ENCODE measurements at regions not wholly inside any gene's neighbourhood (a gene's known extent, or its start where the extent isn't known, plus 50 kb on each side); places are given as distances from the start of the nearest gene placed in this dataset.
"Not testable (repeated sequence)": the region's sequence is repeated elsewhere in the genome, so short reads cannot be mapped to it uniquely, and the experiment has no call there.

DNA sequence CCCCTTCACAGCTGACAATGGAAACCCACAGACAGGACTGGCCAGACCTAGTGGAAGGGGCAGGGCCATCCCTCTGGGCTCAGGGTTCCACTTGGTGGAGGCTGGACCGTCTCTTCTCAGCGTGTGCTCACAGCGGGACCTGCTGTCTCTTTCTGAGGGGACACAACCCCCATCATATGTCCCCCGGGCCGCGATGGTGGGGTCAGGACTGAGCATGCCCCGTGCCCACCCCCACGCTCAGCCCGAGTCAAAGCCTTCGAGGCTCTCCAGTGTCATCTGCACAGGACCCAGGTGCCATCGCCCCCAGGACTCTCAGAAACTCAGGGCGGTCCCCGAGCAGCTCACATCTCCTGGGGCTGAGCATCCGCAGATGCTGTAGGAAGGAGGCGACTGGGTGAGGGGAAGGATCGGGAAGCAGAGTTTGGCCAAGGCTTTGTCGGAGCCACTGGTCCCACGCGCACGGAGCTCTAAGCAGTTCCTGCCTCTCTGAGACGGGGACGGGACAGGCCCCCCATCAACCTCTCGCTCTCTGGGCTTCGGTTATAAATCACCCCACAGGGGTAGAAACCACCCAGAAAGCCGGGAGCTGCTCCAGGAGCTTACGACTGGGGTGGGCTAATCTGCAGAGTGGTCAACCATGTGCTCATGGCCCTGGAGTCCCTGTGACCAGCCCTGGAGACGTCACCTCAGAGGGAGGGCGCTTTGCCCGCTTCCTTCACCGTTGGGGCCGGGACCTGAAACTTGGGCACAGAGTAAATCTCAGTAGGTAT, 183.4 kb upstream of the SULF2 start:
- no peak for DNase-seq (ENCODE audit: low read depth)

DNA sequence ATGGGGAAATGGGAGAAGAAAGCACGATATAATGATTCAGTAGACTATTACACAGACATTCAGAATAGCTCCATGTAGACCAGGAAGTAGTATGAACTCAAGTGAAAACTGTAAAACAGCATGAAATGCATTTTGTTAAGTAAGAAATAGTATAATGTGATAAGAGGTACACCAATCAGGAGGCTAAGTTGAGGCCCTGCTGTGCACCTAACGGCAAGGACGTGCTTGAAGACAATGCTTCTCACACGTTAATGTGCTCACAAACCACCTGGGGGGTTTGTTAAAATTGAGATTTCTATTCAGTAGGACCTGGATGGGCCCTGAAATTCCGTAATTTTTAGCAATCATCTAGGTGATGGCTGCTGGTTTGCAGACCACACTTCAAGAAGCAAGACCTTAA, 178.9 kb upstream of the SULF2 start:
- no peak for DNase-seq (ENCODE audit: low read depth)

DNA sequence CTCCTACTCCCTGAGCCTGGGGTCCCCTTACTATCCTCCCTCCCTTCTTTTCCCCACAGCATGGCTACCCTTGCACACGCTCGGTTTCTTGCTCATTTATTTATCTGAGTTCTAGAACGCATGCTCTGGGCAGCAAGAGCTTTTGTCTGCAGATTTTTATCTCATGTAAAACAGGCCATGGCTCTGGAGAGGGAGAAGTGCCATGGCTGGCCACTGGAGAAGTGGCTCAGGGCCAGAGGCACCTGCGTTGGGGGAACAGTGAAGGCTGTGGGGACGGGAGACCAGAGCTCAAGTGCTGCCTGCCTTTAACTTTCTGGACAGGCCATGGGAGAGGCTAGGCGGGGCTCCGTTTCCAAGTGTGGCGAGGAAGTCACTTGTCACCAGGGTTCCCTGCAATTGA, 177.7 kb upstream of the SULF2 start:
- DNase-seq (ENCODE audit: low read depth) = no peak

DNA sequence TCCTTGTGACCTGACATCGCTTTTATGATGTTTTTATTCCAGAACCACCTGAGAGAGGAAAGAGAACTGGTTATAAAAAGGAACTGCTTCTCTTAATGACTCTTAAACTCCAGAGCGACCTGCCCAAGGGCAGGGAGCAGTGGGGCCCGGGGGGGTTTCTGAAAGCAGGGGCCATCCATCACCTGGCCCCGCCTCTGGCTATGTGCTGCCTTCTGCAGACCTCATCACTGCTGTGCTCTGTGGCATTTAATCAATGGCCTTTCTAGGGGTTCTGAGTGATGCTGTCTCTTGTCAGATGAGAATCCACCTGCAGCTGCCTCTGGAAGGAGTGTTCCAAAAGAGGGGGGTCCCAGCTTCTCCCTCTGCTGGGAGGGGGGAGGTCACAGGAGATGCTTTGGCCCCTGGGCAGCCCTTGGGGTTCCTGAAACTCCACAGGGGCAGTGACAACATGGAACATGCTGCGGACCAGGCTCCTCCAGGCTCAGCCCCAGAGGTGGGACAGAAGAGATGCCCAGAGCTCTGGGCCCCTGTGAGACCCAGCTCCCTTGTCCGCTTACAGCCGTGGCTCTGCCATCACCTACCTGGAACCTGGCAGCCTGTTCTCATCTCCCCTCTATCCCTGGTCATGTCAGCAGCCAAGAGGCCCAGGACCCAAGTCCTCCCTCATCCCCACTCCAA, 177.1 kb upstream of the SULF2 start:
- no peak for DNase-seq (ENCODE audit: low read depth)

DNA sequence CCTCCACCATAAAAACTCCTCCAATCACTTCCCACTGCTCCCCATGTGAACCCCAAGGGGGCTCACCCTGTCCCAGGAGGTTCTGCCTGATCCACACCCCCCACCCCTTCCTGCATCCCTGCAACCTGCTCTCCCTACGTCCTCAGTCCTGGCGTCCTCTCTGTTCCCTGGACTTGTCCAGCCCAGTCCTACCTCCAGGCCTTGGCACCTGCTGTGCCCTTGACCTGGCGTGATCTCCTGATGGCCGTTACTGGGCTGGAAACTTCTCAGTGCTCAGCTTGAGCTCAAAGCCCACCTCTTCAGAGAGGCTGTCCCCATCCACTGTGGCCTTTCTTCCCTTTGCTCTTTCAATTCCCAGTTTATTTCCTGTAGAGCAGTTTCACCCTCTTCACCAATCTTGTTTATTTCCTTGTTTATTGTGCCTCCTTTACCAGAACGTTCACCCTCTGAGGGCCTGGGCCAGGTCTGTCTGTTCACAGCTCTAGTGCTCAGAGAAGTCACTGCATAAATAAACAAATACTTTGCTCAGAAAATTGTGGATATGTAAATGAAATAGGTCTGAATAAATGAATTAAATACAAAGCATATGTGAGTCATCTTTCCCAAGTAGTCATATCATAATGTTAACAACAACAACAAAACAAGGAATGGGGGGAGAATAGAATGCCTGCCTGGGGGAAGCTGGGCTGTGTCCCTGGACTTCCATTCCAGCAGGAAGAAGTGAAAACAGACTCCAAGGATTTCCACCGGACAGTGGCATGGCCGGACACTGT, 175.7 kb upstream of the SULF2 start:
- DNase-seq (ENCODE audit: low read depth) = no peak

DNA sequence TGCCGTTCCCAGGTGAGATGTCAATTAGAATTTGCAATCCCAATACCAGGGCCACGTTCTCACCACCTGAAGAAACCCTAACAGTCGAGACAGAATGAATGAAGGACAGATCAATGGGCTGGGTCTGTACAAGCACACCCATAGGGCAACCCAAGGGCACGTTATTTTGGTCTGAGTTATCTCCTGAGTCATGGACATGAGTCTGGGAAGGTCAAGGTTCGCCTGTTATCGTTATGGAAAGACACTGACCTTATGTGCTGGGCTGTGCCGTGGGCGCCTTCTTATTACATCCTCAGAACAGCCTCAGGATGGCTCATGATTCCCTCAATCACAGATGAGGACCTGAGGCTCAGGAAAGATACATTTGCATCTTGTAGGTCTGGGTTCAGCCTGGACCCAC, 175.0 kb upstream of the SULF2 start:
- DNase-seq (ENCODE audit: low read depth) = no peak

DNA sequence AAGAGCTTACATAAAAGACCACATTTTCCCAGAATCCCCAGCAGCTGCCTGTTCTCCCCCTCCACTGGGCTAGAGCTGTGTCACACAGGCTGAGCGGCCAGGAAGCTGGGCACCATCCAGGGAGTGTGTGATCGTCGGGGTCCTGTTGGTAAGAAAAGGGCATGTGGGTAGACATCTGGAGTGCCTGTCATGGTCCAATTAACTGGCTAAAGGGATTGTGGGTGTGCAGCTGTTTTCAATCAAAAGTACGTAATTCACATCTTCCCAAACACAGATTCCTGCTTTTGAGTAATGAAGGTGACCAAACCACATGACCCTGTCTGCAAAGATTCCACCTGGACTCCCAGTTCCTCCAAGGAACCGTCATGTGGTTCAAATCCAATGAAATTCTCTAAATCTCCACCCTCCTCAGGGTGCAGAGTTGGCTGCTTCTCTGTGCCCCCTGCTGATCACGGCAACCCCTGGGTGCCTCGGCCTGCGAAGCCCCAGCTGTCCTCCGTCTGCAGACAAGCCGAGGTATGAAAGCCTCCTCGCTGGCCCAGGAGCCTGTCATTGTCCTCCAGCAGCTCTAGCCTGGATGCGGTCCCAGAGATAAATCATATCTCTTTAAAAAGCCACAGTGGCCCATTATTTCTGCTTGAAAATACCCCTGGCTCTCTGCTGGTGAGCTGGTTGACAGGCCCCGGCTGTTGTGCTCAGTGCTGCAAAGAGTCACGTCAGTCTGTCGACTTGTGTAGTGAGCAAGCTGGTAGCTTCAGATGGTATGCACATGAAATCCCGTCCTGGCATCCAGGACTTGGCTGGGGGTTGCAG, 172.9 kb upstream of the SULF2 start:
- not testable (repeated sequence) for DNase-seq (ENCODE audit: low read depth)

DNA sequence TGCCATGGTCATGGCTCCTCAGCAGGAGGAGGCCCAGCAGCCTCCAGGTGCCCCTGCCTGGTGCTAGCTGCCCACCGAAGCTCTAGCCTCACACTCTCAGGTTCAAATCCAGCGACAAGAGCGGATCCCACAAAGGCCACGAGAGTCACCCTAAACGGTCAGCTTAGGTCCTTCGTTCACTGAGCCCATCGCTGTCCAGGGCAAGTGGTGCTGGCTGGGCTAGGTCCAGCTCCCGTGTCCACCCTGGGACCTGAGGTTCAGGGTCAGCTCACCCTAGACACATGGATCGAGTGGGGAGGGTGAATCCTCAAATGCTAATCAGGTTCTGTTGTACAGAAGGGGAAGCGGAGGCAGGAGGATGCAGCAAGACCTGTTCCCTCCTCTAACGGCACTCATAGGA, 171.9 kb upstream of the SULF2 start:
- DNase-seq (ENCODE audit: low read depth) = no peak

DNA sequence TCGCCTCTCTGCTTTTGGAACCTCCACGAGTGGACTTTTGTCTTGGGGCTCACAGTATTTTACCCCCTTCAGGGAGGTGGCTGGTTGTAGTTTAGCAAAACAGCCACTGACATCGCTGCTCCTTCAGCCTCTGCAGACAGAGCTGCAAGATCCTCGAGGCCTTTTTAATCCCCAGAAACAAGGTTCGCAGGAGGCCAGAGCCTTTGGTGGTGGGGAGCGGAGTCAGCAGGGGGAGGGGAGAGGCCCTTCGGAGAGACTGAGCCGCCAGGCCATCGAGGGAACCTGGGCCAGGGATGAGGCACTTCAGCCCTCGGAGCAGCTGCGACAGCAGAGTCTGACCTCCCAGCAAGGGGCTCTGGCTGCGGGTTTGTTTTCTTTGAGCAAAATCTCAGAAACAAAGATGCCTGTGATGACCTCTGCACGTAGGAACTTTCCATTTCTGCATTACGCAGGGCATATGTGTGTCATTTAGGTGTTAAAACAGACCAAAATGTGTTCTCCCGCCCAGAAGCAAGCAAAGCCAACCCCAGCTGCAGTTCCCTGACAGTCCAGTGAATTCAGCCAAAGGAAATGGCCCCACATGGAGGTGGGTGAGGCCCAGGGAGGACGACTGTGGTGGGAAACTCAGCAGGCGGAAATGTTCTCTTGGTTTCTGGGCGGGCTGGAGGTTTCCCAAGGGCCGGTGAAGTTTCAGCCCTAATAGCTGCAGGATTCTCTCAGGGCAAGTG, 171.2 kb upstream of the SULF2 start:
- DNase-seq (ENCODE audit: low read depth) = no peak

DNA sequence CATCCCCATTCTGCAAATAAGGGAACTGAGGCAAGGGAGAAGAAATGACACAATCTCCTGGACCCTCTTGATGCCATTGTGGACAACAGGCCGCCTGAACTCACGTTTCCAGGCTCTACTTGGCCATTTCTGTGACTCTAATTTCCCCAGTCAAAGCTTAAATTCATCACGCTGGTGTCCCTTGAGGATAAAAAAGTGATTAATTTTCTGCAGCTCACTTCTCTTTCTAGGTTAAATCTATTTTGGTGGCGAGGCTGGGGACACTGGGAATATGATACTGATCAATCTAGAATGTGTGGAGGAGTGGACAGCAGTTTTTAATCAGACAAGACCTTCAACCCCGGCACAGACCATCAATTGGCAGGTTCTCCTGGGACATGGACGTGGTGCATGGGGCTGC, 168.2 kb upstream of the SULF2 start:
- DNase-seq (ENCODE audit: low read depth) = no peak

DNA sequence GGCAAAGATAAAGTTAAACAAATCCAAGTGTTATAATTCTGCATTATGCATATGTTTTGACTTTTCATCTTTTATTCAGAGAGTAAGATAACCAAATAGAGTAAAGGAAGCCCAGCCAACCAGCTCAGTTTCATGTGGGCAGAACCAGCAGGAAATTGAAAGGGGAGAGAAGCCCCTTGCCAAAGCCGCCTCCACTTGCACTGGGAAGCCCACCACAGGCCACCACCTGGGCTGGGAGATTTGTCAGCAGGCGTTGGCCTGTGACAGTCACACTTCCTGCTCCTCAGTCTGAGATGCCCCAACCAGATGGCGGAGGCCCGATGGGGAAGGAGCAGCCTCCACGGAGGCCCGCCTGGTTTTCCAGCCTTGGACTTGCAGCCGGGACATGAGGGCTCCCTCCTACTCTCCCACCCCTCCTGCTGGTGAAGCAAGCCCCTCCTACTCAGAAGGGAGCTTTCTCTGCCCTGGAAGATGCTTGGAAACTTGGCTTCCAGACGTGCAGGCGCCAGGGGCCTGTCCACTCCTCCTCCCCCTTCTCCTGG, 166.8 kb upstream of the SULF2 start:
- no peak for DNase-seq (ENCODE audit: low read depth)

DNA sequence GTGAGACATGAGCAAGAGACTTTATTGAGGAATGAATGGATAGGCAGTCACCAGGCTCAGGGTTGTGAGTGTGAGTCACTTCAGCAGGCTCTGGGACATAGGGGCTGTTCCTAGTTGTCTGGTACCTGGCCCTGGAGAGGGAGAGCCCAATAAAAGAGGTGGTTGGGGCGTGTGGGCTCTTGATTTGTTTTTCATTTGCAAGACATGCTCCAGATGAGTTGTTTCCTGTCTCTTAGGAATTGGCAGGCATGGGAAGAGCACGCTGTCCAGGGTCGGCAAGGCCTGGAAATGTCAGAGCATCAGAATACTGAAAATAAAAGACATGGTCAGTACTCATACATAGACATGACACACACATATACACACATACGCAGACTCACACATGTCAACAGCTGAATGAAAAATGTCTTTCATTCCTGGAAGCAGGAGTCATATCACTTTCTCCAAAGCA, 166.3 kb upstream of the SULF2 start:
- DNase-seq (ENCODE audit: low read depth) = no peak

DNA sequence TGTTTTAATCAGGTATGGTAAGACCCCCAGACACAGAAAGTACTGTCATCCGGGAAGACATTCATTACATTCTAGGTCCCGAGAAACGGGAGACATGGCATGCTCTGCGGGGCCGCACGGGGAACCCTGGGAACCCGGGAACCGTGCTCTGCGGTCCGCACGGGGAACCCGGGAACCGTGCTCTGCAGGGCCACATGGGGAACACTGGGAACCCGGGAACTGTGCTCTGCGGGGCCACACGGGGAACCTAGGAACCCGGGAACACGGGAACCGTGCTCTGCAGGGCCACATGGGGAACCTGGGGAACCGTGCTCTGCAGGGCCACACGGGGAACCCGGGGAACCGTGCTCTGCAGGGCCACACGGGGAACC, 165.6 kb upstream of the SULF2 start:
- DNase-seq (ENCODE audit: low read depth) = no peak

DNA sequence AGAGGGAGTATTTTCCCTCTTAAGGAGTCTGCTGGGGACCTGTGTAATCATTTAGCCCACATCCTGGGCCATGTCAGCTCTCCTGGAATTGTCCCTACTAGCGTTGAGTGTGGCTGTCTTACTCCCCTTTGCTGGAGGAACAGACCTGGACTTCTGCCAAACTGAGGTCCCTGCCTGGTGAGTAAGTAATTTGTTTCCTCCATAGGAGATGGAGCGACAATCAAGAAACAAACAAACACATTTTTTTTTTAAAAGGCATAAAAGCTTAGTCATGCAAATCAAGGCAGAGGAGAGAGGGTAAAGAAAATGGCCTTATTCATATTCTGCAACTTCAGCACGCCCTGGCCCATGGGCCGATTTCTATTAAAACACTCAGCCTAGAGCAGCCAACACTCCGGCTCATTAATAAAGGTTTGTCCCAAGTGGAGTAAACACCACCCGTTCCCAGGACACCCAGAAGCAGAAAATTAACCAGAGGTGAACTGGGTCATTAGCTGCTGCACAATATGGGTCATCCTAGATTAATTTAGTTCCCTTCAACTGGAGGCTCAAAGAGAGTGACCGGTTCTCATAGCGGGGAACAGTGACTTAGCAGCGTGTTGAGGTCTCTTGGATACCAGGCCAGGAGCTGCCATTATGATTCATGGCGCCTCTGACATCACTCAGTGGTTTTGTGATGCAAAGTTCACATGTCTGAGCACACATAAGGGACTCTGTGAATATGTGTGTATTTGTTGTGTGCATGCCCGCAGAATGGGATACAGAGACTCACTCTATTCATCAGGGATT, 165.0 kb upstream of the SULF2 start:
- no peak for DNase-seq (ENCODE audit: low read depth)

DNA sequence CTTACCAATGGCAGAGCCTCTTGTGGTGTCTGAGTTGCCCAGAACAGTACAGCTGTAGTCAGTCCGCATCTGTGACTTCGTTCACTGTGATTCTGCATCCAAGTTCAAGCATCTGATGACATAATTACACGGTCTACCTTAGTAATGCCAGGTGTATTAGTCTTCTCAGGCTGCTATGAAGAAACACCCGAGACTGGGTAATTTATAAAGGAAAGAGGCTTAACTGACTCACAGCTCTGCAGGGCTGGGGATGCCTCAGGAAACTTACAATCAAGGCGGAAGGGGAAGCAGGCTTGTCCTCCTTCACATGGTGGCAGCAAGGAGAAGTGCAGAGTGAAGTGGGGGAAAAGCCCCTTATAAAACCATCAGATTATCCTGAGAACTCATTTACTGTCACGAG, 163.9 kb upstream of the SULF2 start:
- no peak for DNase-seq (ENCODE audit: low read depth)

DNA sequence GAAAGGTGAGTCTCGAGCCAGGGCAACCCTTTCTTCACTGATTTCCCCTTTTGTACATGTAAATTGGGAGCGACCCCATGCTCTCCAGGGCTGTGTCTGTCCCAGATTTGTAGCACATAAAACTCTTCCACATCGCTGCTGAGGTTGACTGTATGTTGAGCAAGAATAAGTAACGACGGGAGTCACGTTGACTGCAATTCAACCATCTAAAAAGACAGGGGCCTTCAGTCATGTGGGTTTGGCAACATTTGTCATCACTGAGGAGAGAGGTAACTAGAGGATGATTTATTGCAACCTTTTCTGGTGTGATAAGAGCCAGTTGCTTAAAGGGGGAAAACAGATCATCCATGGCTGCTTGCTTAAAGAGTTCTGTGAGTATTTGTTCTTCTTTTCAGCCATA, 159.4 kb upstream of the SULF2 start:
- DNase-seq (ENCODE audit: low read depth) = no peak

DNA sequence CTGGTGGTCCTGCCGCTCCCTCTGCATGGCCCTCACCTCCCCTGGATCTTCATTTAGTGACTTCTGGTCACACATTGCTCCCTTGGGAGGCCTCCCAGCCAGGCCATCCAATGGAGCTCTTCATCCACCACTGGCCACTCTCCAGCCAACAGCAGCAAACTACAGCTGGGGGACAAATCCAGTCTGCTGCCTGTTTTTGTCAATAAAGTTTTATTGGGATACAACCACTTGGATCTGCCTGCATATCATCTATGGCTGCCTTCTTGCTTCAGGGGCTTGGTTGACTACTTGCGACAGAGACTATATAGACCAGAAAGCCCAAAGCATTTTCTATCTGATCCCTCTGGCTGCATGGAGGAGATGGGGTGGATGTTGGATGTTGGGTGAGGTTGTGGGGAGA, 156.6 kb upstream of the SULF2 start:
- DNase-seq (ENCODE audit: low read depth) = no peak

DNA sequence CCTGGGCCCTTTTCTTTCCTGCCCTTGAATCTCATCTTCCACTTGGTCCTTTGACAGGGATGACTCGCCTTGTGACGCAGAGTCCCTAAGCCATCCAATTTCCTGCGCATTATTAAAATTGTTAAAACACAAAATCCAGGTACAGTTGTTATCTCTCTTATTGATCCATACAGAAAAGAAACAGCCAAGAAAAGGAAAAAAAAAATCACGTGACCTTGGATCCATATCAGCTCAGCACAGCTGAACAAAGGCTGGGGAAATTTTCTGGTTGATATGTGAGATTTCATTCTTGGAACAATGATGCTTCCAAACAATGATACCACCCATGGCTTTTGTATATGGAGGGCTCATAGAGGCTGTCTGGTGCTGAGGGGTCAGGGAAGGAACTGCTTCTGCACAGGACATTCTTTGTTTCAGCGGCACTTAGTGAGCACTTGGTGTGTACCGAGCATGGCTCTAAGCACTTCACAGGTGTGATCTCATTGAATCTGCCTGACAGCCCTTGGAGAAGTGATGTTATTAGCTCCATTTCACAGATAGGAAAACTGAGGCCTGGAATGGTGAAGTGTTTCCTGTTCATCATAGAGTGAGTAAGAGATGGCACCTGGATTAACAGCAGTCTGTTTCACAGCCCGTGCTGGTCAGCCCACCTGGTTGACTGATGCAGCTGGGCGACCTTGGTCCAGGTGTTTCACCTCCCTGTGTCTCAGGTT, 155.0 kb upstream of the SULF2 start:
- DNase-seq (ENCODE audit: low read depth) = no peak

DNA sequence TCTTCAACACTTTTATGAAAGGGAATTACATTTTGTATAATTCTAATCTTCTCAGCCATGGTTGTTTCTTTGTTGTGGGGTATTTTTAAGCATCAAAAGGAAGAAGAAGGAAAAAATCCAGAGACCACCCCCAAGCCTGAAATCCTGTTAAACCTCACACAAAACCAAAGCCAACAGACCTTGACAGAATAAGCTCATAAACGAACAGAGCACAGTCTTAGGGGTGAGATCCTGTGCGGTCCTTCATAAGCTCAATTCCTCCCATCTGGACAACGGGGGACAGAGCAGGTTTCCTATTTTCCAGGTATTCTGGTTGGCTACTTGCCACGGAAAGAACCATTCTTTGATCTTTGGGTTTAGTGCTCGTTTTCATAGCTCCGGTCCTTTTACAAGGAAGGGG, 151.3 kb upstream of the SULF2 start:
- DNase-seq (ENCODE audit: low read depth) = no peak

DNA sequence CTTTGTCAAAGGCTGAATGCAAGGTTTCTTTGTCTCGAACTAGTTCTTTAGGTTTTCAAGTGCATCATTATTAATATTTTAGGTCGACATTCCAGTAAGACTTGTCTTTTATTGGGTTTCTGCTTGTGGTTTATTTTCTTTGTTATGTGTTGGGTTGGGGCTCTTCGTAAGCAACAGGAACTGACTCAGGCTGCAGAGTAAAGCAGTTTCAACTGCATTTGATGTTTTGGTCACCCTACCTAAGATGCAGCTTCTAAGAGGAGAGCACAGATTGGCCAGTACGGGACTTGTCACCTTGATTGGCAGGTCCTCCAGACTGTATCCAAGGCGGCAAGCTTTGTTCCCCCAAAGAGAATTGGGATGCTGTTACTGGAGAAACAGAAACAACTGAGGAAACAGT, 149.5 kb upstream of the SULF2 start:
- no peak for DNase-seq (ENCODE audit: low read depth)

Measured in fibroblast of the conjunctiva (primary cell).